Adrenal gland (tissue), 9 donors: ENCODE measurements at regions not wholly inside any gene's neighbourhood (a gene's known extent, or its start where the extent isn't known, plus 50 kb on each side); places are given as distances from the start of the nearest gene placed in this dataset.

Experiments
- DNase-seq, 7 donors: peaks; one replicate each; pipeline ENCODE4 v3.0.0-alpha.2; 2019 to 2020
- H3K27ac ChIP-seq, 5 donors: fragments of 200-600 bp; sonication (generic) in 4 of 5; 1 replicate in 3 of 5; 2 replicates in 2 of 5; pipeline versions ENCODE4 v1.5.1 to v1.8.0; 2016 to 2020; ENCODE audit warnings: mild to moderate bottlenecking in 1 of 5
- H3K27me3 ChIP-seq: fragments of 200-600 bp; 2 replicates; pipeline ENCODE4 v1.8.0; 2021
- H3K36me3 ChIP-seq, 2 donors: fragments of 200-600 bp; replicated peaks in 1 of 2; 1 replicate in 1 of 2; 2 replicates in 1 of 2; pipeline versions ENCODE4 v1.5.1 to v1.8.0; 2018 to 2022
- H3K4me1 ChIP-seq, 2 donors: fragments of 200-600 bp; replicated peaks in 1 of 2; 1 replicate in 1 of 2; 2 replicates in 1 of 2; pipeline versions ENCODE4 v1.5.1 to v1.8.0; 2018 to 2021
- H3K4me3 ChIP-seq, 4 donors: fragments of 200-600 bp; sonication (generic) in 3 of 4; one replicate each; pipeline ENCODE4 v1.5.1; 2016 to 2018
- H3K9me3 ChIP-seq, 3 donors: fragments of 200-600 bp; sonication (generic) in 1 of 3; replicated peaks in 1 of 3; 1 replicate in 2 of 3; 2 replicates in 1 of 3; pipeline versions ENCODE4 v1.5.1 to v1.8.0; 2016 to 2021
- CTCF ChIP-seq, 6 experiments: fragments of 450-650 bp in 4 of 6; fragments of 200-600 bp in 2 of 6; sonication (generic) in 1 of 6; IDR thresholded peaks; 1 replicate in 5 of 6; 2 replicates in 1 of 6; pipeline versions ENCODE4 v1.5.1 to v1.8.0; 2016 to 2021; ENCODE audit warnings: antibody characterized with exemption in 6 of 6, mild to moderate bottlenecking in 2 of 6, moderate library complexity in 1 of 6
- POLR2A ChIP-seq, 2 donors: fragments of 450-650 bp; IDR thresholded peaks; one replicate each; pipeline ENCODE4 v1.6.1; 2017; ENCODE audit warnings: antibody characterized with exemption in 2 of 2, mild to moderate bottlenecking in 2 of 2, moderate library complexity in 1 of 2
- WGBS, 4 donors: extraction: QIAGEN DNeasy Blood & Tissue Kit in 2 of 4; methylation state at CpG; one replicate each; pipeline versions ENCODE4 v1.1.5 to v1.1.7; 2013 to 2017; 5-methylcytosine and 5-hydroxymethylcytosine counted together
- intact Hi-C, 2 donors: fragments of 100-400 bp; cut with DNase I; formaldehyde crosslinking; loops; one replicate each; pipeline versions ENCODE4 v1.14.1 to v1.15.0; 2022 to 2023
- donor health status: healthy with polysubstance abuse.
- donor health status: Bipolar disorder and iron deficiency.
- donor health status: DM: yes; HTN: yes; CAD: no.
- donor health status: DM: no; HTN: no; CAD: no.
- donor health status: DM: no; HTN: no; CAD: no.

GRCh38 chr11:28838741-28839140 is 730.6 kb downstream of the METTL15 start:
- Histone ChIP-seq H3K4me1 (no peaks in the 10 kb centered on the region), H3K27me3 (no peaks in the 10 kb centered on the region), H3K27ac (no peak overlapping the region), H3K36me3 (no peaks in the 10 kb centered on the region), H3K9me3 (no peaks in the 10 kb centered on the region), H3K4me3 (no peak overlapping the region)
- TF ChIP-seq CTCF (IDR thresholded peaks at IDR 0.05) (no peak), POLR2A (IDR thresholded peaks at IDR 0.05) (no peak)
- WGBS, 4 donors: 50 to 62% (median 54%) methylated on average over 1 of the region's 1 CpG
- intact Hi-C loops: no loop called here
- DNase-seq: no peak

- no peak for DNase-seq
- no peaks in the 10 kb centered on the region for H3K36me3 ChIP-seq
- H3K4me3 ChIP-seq: no peak overlapping the region
- WGBS, 4 donors: 65 to 91% (median 88%) methylated on average over 7 to 8 of the region's 8 CpGs
- no peak for TF ChIP-seq POLR2A (IDR thresholded peaks at IDR 0.05)
- TF ChIP-seq CTCF (IDR thresholded peaks at IDR 0.05): no peak
- no peak overlapping the region for H3K27ac ChIP-seq
- H3K27me3 ChIP-seq: no peaks in the 10 kb centered on the region
- intact Hi-C loops: no loop called here
- no peaks in the 10 kb centered on the region for H3K4me1 ChIP-seq
- no peaks in the 10 kb centered on the region for H3K9me3 ChIP-seq
Observed at GRCh38 chr11:28837599-28837998, 729.4 kb downstream of the METTL15 start.

GRCh38 chr11:28836285-28837081 is 728.3 kb downstream of the METTL15 start:
- H3K27ac ChIP-seq: no peak overlapping the region
- H3K4me1 ChIP-seq: no peaks in the 10 kb centered on the region
- H3K9me3 ChIP-seq: no peaks in the 10 kb centered on the region
- intact Hi-C loops: no loop called here
- no peaks in the 10 kb centered on the region for H3K36me3 ChIP-seq
- H3K4me3 ChIP-seq: no peak overlapping the region
- 48 to 62% (median 57%) methylated on average over 4 of the region's 4 CpGs for WGBS, 4 donors
- H3K27me3 ChIP-seq: no peaks in the 10 kb centered on the region
- no peak for TF ChIP-seq POLR2A (IDR thresholded peaks at IDR 0.05)
- TF ChIP-seq CTCF (IDR thresholded peaks at IDR 0.05): no peak
- no peak for DNase-seq

GRCh38 chr11:28835790-28836189 is 727.6 kb downstream of the METTL15 start:
- Histone ChIP-seq H3K4me1 (no peaks in the 10 kb centered on the region), H3K27ac (no peak overlapping the region), H3K4me3 (no peak overlapping the region), H3K9me3 (no peaks in the 10 kb centered on the region), H3K27me3 (no peaks in the 10 kb centered on the region), H3K36me3 (no peaks in the 10 kb centered on the region)
- no peak for TF ChIP-seq CTCF (IDR thresholded peaks at IDR 0.05)
- no peak for TF ChIP-seq POLR2A (IDR thresholded peaks at IDR 0.05)
- DNase-seq: no peak
- WGBS, 4 donors: 35 to 42% (median 39%) methylated on average over 3 of the region's 3 CpGs
- intact Hi-C loops: no loop called here
